Activated B cell treated with CpG ODN at 0.5 μM for 24 hours (primary cell): ENCODE measurements at regions not wholly inside any gene's neighbourhood (a gene's known extent, or its start where the extent isn't known, plus 50 kb on each side); places are given as distances from the start of the nearest gene placed in this dataset.

Source experiments
- ATAC-seq: fragments of 200-7000 bp; cut with Tn5 transposase; one replicate; pipeline ENCODE4 v1.10.0; 2021; ENCODE audit warnings: low read depth, mild to moderate bottlenecking, moderate library complexity
- CTCF ChIA-PET: fragments of 350-600 bp; sonication (Branson Sonifier 250); formaldehyde crosslinking; loops from one replicate; lab custom pipeline; 2021; ENCODE audit warnings: antibody characterized with exemption; lab: Charles Lee
- POLR2A ChIA-PET: fragments of 350-600 bp; sonication (Branson Sonifier 250); formaldehyde crosslinking; loops from one replicate; lab custom pipeline; 2021; ENCODE audit warnings: antibody characterized with exemption; lab: Charles Lee
- DNase-seq: peaks from one replicate; pipeline ENCODE4 v3.0.0; 2022
- H3K27ac Mint-ChIP-seq: one replicate; pipeline ENCODE4 v1.8.0; 2020; ENCODE audit warnings: mixed read lengths
- H3K27me3 Mint-ChIP-seq: one replicate; pipeline ENCODE4 v1.8.0; 2021; ENCODE audit warnings: mixed read lengths
- H3K36me3 Mint-ChIP-seq: one replicate; pipeline ENCODE4 v1.8.0; 2021; ENCODE audit warnings: low read depth, mixed read lengths
- H3K4me1 Mint-ChIP-seq: one replicate; pipeline ENCODE4 v1.8.0; 2021; ENCODE audit warnings: mixed read lengths
- H3K4me3 Mint-ChIP-seq: one replicate; pipeline ENCODE4 v1.8.0; 2020; ENCODE audit warnings: mild to moderate bottlenecking, mixed read lengths
- H3K9me3 Mint-ChIP-seq: one replicate; pipeline ENCODE4 v1.8.0; 2020; ENCODE audit warnings: mixed read lengths
- intact Hi-C: fragments of 100-400 bp; cut with micrococcal nuclease; formaldehyde crosslinking; loops from one replicate; pipeline ENCODE4 v1.15.1; 2024
- TF ChIP-seq, protein P1 (sequence below): fragments of 200-600 bp; IDR thresholded peaks from one replicate; pipeline ENCODE4 v1.8.0; 2022; ENCODE audit warnings: antibody characterized with exemption, mild to moderate bottlenecking

DNA sequence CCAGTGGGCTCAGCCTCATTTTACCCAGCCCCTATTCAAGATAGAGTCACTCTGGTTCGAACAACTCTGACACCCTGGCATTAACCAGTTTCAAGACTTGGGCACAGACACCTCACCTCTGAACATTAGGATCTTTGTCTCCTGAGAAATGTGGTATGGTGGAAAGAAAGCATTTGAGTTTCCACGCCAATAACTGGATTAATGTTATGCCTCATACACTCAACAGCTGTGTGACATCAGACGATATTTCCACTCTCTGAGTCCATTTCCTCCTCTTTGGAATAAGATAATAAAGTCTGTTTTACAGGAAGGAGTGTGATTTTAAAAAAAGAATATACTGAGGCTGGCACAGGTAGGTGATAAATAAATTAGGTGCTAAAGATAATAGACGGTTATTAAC is 121.3 kb upstream of the CHL1 start:
- POLR2A ChIA-PET = no interaction called here
- no peaks in the 10 kb centered on the region for H3K36me3 Mint-ChIP-seq
- ATAC-seq = no peak

DNA sequence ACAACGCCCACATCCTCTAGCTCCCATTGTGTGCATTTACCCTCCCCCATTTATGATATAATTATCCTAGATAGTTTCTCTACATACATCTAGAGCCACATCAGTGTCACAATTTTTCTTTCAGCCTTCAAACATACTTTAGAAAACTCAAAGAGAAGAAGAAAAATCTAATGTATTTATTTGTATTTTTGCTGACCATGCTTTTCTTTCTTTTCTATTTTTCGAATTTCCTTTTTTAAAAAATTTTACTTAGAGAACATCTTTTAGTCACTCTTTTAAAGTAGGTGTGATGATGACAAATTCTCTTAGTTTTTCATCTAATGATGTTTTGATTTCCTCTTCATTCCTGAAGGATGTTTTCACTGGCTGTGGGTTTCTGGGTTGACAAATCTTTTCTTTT is 117.0 kb upstream of the CHL1 start:
- intact Hi-C loops = no loop called here
- Mint-ChIP-seq H3K4me1 (no peaks in the 10 kb centered on the region), H3K9me3 (no peaks in the 10 kb centered on the region), H3K36me3 (no peaks in the 10 kb centered on the region), H3K27ac (no peak overlapping the region), H3K27me3 (no peaks in the 10 kb centered on the region), H3K4me3 (no peak overlapping the region)
- no peak for DNase-seq
- CTCF ChIA-PET = no interaction called here
- POLR2A ChIA-PET = no interaction called here
- TF ChIP-seq, protein P1, sequence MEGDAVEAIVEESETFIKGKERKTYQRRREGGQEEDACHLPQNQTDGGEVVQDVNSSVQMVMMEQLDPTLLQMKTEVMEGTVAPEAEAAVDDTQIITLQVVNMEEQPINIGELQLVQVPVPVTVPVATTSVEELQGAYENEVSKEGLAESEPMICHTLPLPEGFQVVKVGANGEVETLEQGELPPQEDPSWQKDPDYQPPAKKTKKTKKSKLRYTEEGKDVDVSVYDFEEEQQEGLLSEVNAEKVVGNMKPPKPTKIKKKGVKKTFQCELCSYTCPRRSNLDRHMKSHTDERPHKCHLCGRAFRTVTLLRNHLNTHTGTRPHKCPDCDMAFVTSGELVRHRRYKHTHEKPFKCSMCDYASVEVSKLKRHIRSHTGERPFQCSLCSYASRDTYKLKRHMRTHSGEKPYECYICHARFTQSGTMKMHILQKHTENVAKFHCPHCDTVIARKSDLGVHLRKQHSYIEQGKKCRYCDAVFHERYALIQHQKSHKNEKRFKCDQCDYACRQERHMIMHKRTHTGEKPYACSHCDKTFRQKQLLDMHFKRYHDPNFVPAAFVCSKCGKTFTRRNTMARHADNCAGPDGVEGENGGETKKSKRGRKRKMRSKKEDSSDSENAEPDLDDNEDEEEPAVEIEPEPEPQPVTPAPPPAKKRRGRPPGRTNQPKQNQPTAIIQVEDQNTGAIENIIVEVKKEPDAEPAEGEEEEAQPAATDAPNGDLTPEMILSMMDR = no peak
- no peak for ATAC-seq

More for the DNA sequence above, 121.3 kb upstream of the CHL1 start:
- Mint-ChIP-seq H3K9me3 (no peaks in the 10 kb centered on the region), H3K4me1 (no peaks in the 10 kb centered on the region), H3K27me3 (no peaks in the 10 kb centered on the region), H3K27ac (no peak overlapping the region), H3K4me3 (no peak overlapping the region)
- intact Hi-C loops = no loop called here
- CTCF ChIA-PET = no interaction called here
- TF ChIP-seq, protein P1 = no peak
- DNase-seq = no peak

DNA sequence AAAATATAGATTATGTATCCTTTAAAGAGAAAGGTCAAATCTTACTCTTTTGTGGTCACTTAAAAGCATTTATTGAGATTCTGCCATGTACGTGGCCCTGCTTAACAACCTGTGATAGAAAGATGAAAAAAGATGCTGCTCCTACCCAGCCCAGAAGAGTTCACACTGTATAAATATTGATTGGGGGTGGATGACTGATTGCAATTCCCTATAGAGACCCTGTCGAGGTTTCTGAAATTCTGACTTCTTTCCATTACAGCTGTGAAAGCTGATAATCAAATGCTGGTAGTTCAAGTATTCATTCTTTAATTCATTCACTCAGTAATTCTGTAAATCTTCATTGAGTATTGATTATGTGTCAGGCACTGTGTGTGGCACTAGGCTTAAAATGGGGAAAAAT is 114.1 kb upstream of the CHL1 start:
- Mint-ChIP-seq H3K27me3 (no peaks in the 10 kb centered on the region), H3K27ac (no peak overlapping the region), H3K4me1 (no peaks in the 10 kb centered on the region), H3K9me3 (no peaks in the 10 kb centered on the region), H3K4me3 (no peak overlapping the region), H3K36me3 (no peaks in the 10 kb centered on the region)
- CTCF ChIA-PET = interaction anchor here (0.8 kb wide), 1 partner anchor 272 kb away, joined by 5 read pairs; no protein-coding TSS in a partner anchor
- intact Hi-C loops = no loop called here
- TF ChIP-seq, protein P1 = no peak
- ATAC-seq (no peak), DNase-seq (no peak)
- POLR2A ChIA-PET = no interaction called here

DNA sequence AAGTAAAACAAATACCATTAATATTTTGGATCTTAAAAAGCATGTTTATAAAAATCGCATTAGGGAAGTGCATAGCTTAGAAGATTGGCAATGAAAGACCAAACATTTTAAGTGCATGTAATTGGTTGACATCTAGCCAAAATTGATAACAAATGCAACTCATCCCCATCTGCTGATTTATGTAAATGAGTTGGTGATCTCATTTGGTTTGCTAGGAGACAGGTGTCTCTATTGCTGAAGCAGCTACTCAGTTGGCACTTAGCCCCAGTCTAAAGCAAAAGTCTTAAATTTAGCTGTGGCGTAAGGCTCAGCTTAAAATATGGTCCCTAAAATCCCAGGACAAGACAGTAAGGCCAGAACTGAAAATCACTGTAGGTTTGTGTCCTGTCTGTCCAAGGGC is 113.5 kb upstream of the CHL1 start:
- Mint-ChIP-seq H3K4me1 (peaks cover 2% of the 10 kb centered on the region), H3K27me3 (no peaks in the 10 kb centered on the region), H3K27ac (no peak overlapping the region), H3K36me3 (no peaks in the 10 kb centered on the region), H3K9me3 (no peaks in the 10 kb centered on the region), H3K4me3 (no peak overlapping the region)
- CTCF ChIA-PET = interaction anchor here (0.8 kb wide), 1 partner anchor 271 kb away, joined by 5 read pairs; no protein-coding TSS in a partner anchor
- no peak for ATAC-seq
- intact Hi-C loops = no loop called here
- TF ChIP-seq, protein P1 = no peak
- POLR2A ChIA-PET = no interaction called here
- no peak for DNase-seq

DNA sequence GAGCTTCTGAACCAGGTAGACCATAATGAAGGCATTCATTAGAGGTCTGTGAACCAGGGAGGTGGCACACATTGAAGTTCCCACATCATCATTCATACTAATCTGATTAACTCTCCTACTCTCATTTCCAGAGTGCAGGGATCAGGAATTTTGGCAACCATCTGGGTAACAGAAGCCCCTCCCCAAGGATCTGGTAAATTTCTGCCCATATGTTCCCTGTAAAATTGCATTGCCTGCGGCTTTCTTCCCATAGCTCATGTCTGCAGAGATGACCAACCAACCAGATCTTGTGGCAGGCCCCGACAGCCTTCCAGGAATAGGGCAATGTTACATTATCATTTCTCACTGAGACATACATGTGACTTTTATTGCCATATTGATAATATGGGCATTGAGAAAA is 111.4 kb upstream of the CHL1 start:
- CTCF ChIA-PET = no interaction called here
- H3K4me3 Mint-ChIP-seq = no peak overlapping the region
- intact Hi-C loops = no loop called here
- POLR2A ChIA-PET = no interaction called here
- peaks cover 4% of the 10 kb centered on the region for H3K4me1 Mint-ChIP-seq
- DNase-seq = no peak
- no peaks in the 10 kb centered on the region for H3K9me3 Mint-ChIP-seq
- no peak overlapping the region for H3K27ac Mint-ChIP-seq
- TF ChIP-seq, protein P1 = no peak
- no peaks in the 10 kb centered on the region for H3K27me3 Mint-ChIP-seq
- H3K36me3 Mint-ChIP-seq = no peaks in the 10 kb centered on the region
- no peak for ATAC-seq
